ENCODE measurements at regions not wholly inside any gene's neighbourhood (a gene's known extent, or its start where the extent isn't known, plus 50 kb on each side); places are given as distances from the start of the nearest gene placed in this dataset.
A peak's percentile ranks its signal among the peaks of the same experiment; 100 is the strongest.

- Mint-ChIP-seq H3K27me3 (ENCODE audit: unreplicated experiment) (no peaks in the 10 kb centered on the region), H3K4me3 (ENCODE audit: unreplicated experiment) (no peak overlapping the region), H3K27ac (ENCODE audit: unreplicated experiment) (no peak overlapping the region), H3K36me3 (ENCODE audit: unreplicated experiment) (no peaks in the 10 kb centered on the region), H3K9me3 (ENCODE audit: unreplicated experiment) (no peaks in the 10 kb centered on the region), H3K4me1 (ENCODE audit: unreplicated experiment) (no peaks in the 10 kb centered on the region)
- peak; percentile 27 for DNase-seq (ENCODE audit: extremely low spot score, unreplicated experiment)
- no peak for TF ChIP-seq CTCF (IDR thresholded peaks at IDR 0.05)
Observed at GRCh38 chr1:224802617-224803016, 126.9 kb upstream of the DNAH14 start.

GRCh38 chr1:224804220-224804619 is 125.3 kb upstream of the DNAH14 start:
- H3K27ac Mint-ChIP-seq (ENCODE audit: unreplicated experiment), result no peak overlapping the region
- DNase-seq (ENCODE audit: extremely low spot score, unreplicated experiment), result peak; percentile 36
- H3K27me3 Mint-ChIP-seq (ENCODE audit: unreplicated experiment), result no peaks in the 10 kb centered on the region
- no peaks in the 10 kb centered on the region for H3K4me1 Mint-ChIP-seq (ENCODE audit: unreplicated experiment)
- H3K4me3 Mint-ChIP-seq (ENCODE audit: unreplicated experiment), result no peak overlapping the region
- TF ChIP-seq CTCF (IDR thresholded peaks at IDR 0.05), result no peak
- no peaks in the 10 kb centered on the region for H3K36me3 Mint-ChIP-seq (ENCODE audit: unreplicated experiment)
- H3K9me3 Mint-ChIP-seq (ENCODE audit: unreplicated experiment), result no peaks in the 10 kb centered on the region

- DNase-seq (ENCODE audit: extremely low spot score, unreplicated experiment), result peak; percentile 51
- no peaks in the 10 kb centered on the region for H3K27me3 Mint-ChIP-seq (ENCODE audit: unreplicated experiment)
- no peaks in the 10 kb centered on the region for H3K9me3 Mint-ChIP-seq (ENCODE audit: unreplicated experiment)
- H3K36me3 Mint-ChIP-seq (ENCODE audit: unreplicated experiment), result no peaks in the 10 kb centered on the region
- TF ChIP-seq CTCF (IDR thresholded peaks at IDR 0.05), result no peak
- no peaks in the 10 kb centered on the region for H3K4me1 Mint-ChIP-seq (ENCODE audit: unreplicated experiment)
- no peak overlapping the region for H3K27ac Mint-ChIP-seq (ENCODE audit: unreplicated experiment)
- no peak overlapping the region for H3K4me3 Mint-ChIP-seq (ENCODE audit: unreplicated experiment)
Observed at GRCh38 chr1:224805889-224806288, 123.6 kb upstream of the DNAH14 start.

GRCh38 chr1:224809137-224809536 is 120.3 kb upstream of the DNAH14 start:
- DNase-seq (ENCODE audit: extremely low spot score, unreplicated experiment), result peak; percentile 54
- Mint-ChIP-seq H3K4me3 (ENCODE audit: unreplicated experiment) (no peak overlapping the region), H3K4me1 (ENCODE audit: unreplicated experiment) (no peaks in the 10 kb centered on the region), H3K27ac (ENCODE audit: unreplicated experiment) (no peak overlapping the region), H3K27me3 (ENCODE audit: unreplicated experiment) (no peaks in the 10 kb centered on the region), H3K36me3 (ENCODE audit: unreplicated experiment) (no peaks in the 10 kb centered on the region), H3K9me3 (ENCODE audit: unreplicated experiment) (peaks cover 3% of the 10 kb centered on the region)
- TF ChIP-seq CTCF (IDR thresholded peaks at IDR 0.05), result no peak

- Mint-ChIP-seq H3K4me3 (ENCODE audit: unreplicated experiment) (no peak overlapping the region), H3K4me1 (ENCODE audit: unreplicated experiment) (no peaks in the 10 kb centered on the region), H3K27me3 (ENCODE audit: unreplicated experiment) (no peaks in the 10 kb centered on the region), H3K27ac (ENCODE audit: unreplicated experiment) (no peak overlapping the region), H3K9me3 (ENCODE audit: unreplicated experiment) (peaks cover 3% of the 10 kb centered on the region), H3K36me3 (ENCODE audit: unreplicated experiment) (no peaks in the 10 kb centered on the region)
- DNase-seq (ENCODE audit: extremely low spot score, unreplicated experiment), result peak; percentile 60
- no peak for TF ChIP-seq CTCF (IDR thresholded peaks at IDR 0.05)
Observed at GRCh38 chr1:224809613-224810012, 119.9 kb upstream of the DNAH14 start.
